Lower leg skin (tissue), 3 donors: ENCODE measurements at regions not wholly inside any gene's neighbourhood (a gene's known extent, or its start where the extent isn't known, plus 50 kb on each side); places are given as distances from the start of the nearest gene placed in this dataset.

ENCODE experiments used
- CTCF ChIP-seq, 3 donors: fragments of 450-650 bp; IDR thresholded peaks; one replicate each; pipeline ENCODE4 v1.5.1; 2016; ENCODE audit warnings: antibody characterized with exemption in 3 of 3, mild to moderate bottlenecking in 3 of 3, moderate library complexity in 2 of 3
- POLR2A ChIP-seq, 2 donors: fragments of 450-650 bp; IDR thresholded peaks; one replicate each; pipeline ENCODE4 v1.6.1; 2016 to 2017; ENCODE audit warnings: antibody characterized with exemption in 2 of 2, mild to moderate bottlenecking in 1 of 2, moderate library complexity in 1 of 2

DNA sequence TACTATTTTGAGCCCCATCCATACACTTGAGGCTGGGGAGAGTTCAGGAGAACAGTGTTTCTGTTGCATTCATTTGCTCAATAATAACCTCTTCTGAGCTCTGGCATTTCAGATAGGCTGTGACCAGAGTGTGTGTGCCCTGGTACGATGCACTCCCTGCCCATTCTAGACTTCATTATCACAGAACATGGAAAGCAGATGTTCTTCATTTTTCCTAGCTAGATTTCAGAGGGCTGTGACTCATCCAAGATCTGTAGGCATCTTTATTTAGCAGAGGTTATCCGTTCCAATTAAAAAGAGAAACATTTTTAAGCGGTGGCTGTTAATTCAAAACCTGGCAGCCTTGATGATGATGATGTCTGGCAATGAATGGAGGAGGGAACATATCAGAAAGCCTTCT, 228.8 kb upstream of the EEF2KMT start:
- TF ChIP-seq CTCF (IDR thresholded peaks at IDR 0.05) (no peak), POLR2A (IDR thresholded peaks at IDR 0.05) (no peak)
